ENCODE measurements at regions not wholly inside any gene's neighbourhood (a gene's known extent, or its start where the extent isn't known, plus 50 kb on each side); places are given as distances from the start of the nearest gene placed in this dataset.
"Not testable (repeated sequence)": the region's sequence is repeated elsewhere in the genome, so short reads cannot be mapped to it uniquely, and the experiment has no call there.

GRCh38 chr6:165782134-165782533 is 119.1 kb upstream of the PDE10A start:
- DNase-seq (ENCODE audit: low read depth) = no peak

GRCh38 chr6:165777680-165778079 is 114.6 kb upstream of the PDE10A start:
- no peak for DNase-seq (ENCODE audit: low read depth)

- DNase-seq (ENCODE audit: low read depth) = no peak
Observed at GRCh38 chr6:165776691-165777090, 113.7 kb upstream of the PDE10A start.

DNA sequence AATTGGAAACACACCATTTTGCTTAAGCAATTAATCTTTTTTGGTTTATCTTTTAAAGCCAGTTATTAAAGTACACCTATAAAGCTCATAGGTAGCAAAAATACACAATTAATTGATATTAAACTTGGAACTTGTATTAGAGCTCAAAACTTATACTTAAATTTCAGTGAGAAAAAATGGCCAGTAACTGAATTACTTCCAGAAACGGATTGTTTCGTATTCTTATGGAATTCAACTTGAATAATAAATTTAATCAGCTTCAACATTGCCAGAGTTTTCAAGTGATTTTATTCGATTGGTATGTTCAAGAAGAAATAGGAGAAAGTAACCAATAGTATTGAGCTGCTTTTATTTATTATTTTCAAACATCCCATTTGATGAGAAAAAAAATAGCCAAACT is 112.7 kb upstream of the PDE10A start:
- DNase-seq (ENCODE audit: low read depth) = no peak

DNA sequence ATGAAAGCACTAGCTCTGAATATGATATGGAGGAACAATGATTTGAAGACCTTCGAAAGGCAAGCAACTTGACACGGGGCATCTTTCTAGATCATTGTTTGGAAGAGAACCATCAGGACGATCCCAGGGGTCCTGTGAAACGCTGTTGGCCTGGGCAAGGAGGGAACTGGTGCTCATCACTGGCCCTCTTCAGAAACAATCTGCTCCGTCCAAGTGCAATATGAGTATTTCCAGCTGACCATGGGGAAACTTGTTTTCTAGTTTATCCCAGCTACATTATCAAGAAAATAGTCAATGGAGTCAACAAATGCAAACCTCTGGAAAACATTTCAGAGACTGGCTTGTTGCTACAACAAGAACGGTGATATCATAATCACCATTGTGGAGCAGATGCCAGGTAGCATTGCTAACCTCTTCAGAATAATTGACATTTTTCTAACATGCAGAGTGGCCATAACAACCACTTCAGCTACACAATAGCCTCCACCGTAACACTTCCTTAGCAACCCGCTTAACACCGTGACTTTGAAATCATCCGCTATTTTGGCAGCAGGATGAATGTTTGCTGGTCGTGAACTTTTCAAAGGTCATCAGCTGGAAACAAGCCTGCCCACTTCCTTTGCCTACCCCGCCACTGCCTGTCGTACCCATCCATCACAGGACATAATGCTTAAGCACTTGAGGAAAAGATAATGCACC is 112.0 kb upstream of the PDE10A start:
- DNase-seq (ENCODE audit: low read depth) = no peak

GRCh38 chr6:165770397-165771082 is 107.5 kb upstream of the PDE10A start:
- DNase-seq (ENCODE audit: low read depth) = no peak

- DNase-seq (ENCODE audit: low read depth) = no peak
Observed at GRCh38 chr6:165769884-165770283, 106.8 kb upstream of the PDE10A start.

GRCh38 chr6:165769401-165769800 is 106.4 kb upstream of the PDE10A start:
- no peak for DNase-seq (ENCODE audit: low read depth)

- DNase-seq (ENCODE audit: low read depth) = no peak
Observed at GRCh38 chr6:165768961-165769360, 105.9 kb upstream of the PDE10A start.

GRCh38 chr6:165767228-165767627 is 104.2 kb upstream of the PDE10A start:
- no peak for DNase-seq (ENCODE audit: low read depth)

GRCh38 chr6:165766457-165766856 is 103.4 kb upstream of the PDE10A start:
- DNase-seq (ENCODE audit: low read depth) = no peak

- DNase-seq (ENCODE audit: low read depth) = no peak
Observed at GRCh38 chr6:165766026-165766425, 103.0 kb upstream of the PDE10A start.

GRCh38 chr6:165765256-165765655 is 102.2 kb upstream of the PDE10A start:
- not testable (repeated sequence) for DNase-seq (ENCODE audit: low read depth)

DNA sequence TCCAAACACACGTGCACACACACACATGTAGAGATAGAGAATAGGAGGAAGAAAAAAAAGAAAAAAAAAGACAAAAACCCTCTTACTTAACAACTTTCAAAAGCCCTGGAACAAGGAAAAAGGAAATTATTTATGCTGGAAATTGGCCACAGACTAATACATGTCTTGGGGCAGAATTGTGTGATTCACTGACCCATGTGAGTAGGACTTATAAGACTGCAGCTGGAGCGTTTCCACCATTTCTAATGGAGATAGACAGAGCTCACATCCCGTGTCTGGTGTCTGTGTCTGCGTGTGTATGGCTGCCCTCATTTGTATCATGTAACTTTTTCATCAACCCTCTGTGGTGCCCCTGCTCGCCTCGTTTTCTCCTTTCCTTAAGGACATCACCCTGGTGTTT is 99.8 kb upstream of the PDE10A start:
- no peak for DNase-seq (ENCODE audit: low read depth)

DNA sequence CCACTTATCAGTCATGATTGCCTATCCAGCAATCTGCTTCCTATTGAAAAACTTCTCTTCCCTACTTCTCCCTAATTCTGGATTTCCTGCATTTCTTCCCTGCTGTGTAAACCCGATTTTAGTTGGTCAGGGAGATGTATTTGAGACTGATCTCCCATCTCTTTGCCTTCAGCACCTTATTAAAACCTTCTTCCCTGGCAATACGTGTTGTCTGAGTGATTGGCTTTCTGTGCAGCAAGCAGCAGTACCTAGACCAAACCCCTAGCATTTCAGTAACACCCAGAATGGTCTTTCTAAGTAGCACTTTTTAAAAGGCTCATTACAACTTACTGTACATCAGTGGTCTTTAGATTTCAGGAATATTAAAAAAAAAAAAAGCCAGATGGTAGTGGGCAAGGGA is 99.1 kb upstream of the PDE10A start:
- DNase-seq (ENCODE audit: low read depth) = no peak

GRCh38 chr6:165760803-165761185 is 97.8 kb upstream of the PDE10A start:
- no peak for DNase-seq (ENCODE audit: low read depth)

DNA sequence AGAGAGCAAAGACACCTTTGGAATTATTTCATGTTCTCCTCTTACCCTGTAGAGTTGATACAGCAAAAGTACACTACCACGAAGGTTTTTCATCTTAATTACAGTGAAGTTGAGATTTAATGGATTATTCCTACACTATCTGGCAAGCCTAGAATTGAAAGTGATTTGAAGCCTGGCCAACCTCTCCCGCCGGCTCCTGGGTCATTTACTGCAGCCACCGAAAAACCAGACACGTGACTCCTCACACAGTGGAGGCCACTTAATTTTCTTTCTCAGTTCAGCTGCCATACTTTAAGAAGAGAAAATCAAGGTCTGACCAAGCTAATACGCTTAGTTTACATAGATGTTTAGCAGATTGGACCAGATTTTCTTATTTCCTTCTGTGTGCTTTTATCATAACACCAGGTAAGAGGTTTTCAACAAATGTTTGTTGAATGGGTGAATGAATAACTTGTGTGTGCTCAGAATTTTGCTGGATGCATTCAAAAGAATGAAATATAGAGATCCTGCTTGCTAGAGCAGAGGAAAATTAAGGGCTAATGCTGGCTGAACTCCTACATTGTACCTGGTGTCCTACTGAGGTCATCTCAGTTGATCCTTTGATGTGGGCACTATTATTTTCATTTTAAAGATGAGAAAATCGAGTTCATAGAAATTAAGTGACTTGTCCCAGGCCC is 97.2 kb upstream of the PDE10A start:
- DNase-seq (ENCODE audit: low read depth) = no peak

DNA sequence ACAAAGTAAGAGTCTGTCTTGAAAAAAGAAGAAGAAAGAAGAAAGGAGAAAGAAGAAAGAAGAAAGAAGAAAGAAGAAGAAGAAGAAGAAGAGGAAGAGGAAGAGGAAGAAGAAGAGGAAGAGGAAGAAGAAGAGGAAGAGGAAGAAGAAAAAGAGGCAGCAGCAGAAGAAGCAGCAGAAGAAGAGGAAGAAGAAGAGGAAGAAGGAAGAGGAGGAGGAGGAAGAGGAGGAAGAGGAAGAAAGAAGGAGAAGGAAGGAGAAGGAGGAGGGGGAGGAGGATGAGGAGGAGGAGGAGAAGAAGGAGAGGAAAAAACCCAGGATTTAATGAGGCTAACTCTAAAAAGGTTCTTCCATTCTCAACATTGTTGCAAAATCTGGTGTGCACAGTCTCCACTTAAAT is 95.4 kb upstream of the PDE10A start:
- DNase-seq (ENCODE audit: low read depth) = no peak

GRCh38 chr6:165755583-165755982 is 92.5 kb upstream of the PDE10A start:
- no peak for DNase-seq (ENCODE audit: low read depth)

- no peak for DNase-seq (ENCODE audit: low read depth)
Observed at GRCh38 chr6:165753506-165753905, 90.5 kb upstream of the PDE10A start.

DNA sequence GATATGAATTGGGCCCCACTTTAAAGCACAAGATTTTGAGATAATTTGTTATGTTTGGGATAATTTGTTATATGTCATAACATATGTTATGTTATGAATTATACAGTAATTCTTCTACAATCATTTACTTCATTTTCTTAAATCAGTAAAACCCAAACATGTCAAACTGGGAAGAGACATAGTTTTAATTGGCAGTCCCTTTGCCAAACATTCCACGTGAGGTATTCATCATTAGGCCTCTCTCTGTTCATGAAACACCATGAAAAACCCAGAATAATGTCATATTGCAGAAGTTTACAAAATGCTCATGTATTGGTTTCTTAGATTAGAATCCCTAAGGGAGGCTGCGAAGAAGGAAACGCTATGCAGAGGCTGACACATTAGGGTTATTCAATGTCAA is 89.4 kb upstream of the PDE10A start:
- no peak for DNase-seq (ENCODE audit: low read depth)

DNA sequence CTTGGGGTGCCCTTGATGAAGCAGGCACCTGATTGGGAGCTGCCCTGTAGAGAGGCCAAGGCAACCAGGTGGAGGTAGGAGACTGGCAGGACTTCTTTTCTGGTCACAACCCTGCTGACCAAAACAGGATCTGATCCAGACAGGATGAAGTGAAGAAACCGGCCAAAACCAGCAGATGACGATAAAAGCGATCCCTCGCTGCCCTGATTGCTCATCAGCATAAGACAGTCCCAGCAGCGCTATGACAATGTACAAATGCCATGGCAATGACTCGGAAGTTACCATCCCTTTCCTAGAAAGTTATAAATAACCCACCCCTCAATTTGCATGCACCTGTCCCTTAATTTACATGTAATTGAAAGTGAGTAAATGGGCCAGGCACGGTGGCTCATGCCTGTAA is 88.4 kb upstream of the PDE10A start:
- DNase-seq (ENCODE audit: low read depth) = no peak

DNA sequence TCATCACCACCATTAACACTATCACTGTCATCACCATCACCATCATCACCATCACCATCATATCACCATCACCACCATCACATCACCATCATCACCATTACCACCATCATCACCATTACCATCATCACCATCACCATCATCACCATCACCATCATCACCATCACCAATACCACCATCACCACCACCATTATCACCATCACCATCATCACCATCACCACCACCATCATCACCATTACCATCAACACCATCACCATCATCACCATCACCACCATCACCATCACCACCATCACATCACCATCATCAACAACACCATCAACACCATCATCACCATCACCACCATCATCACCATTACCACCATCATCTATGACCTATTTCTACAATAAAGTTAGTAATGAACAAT is 86.1 kb upstream of the PDE10A start:
- no peak for DNase-seq (ENCODE audit: low read depth)
